OCI-LY3 (cell line): ENCODE measurements at regions not wholly inside any gene's neighbourhood (a gene's known extent, or its start where the extent isn't known, plus 50 kb on each side); places are given as distances from the start of the nearest gene placed in this dataset.

Experiments
- H2AFZ ChIP-seq: fragments of 200-600, 300-600 bp; shearing (Covaris generic); 2 replicates; pipeline ENCODE4 v1.6.0; 2014; ENCODE audit warnings: antibody characterized with exemption, low read depth, low read length
- H3K27ac ChIP-seq: fragments of 200-600, 300-600 bp; sonication (generic); 2 replicates; pipeline ENCODE4 v1.5.1; 2014; ENCODE audit warnings: mild to moderate bottlenecking, low read length, moderate library complexity, mixed read lengths
- H3K27me3 ChIP-seq: fragments of 200-600, 300-600 bp; sonication (generic); 2 replicates; pipeline ENCODE4 v1.6.1; 2014; ENCODE audit warnings: low read depth, low read length, mixed read lengths
- H3K36me3 ChIP-seq: fragments of 200-600, 300-600 bp; sonication (generic); replicated peaks from 2 replicates; pipeline ENCODE3; 2014; ENCODE audit warnings: low read depth, low read length, mixed read lengths
- H3K4me1 ChIP-seq: fragments of 300-600, 200-600 bp; sonication (generic); 2 replicates; pipeline ENCODE4 v1.6.1; 2014; ENCODE audit warnings: low read length, mixed read lengths
- H3K4me2 ChIP-seq: fragments of 200-600, 300-600 bp; sonication (generic); 2 replicates; pipeline ENCODE4 v1.6.1; 2014; ENCODE audit warnings: low read length, mixed read lengths
- H3K4me3 ChIP-seq: fragments of 300-600, 200-600 bp; sonication (generic); 2 replicates; pipeline ENCODE4 v1.5.1; 2014; ENCODE audit warnings: antibody characterized with exemption, mild to moderate bottlenecking, low read length, moderate library complexity
- H3K79me2 ChIP-seq: fragments of 300-600, 200-600 bp; shearing (Covaris generic); 2 replicates; pipeline ENCODE4 v1.6.1; 2014; ENCODE audit warnings: mild to moderate bottlenecking, low read length, mixed read lengths
- H3K9ac ChIP-seq: fragments of 300-600, 200-600 bp; shearing (Covaris generic); 2 replicates; pipeline ENCODE4 v1.6.0; 2014; ENCODE audit warnings: mild to moderate bottlenecking, low read length, moderate library complexity
- H3K9me3 ChIP-seq: fragments of 200-600, 300-600 bp; shearing (Covaris generic); 2 replicates; pipeline ENCODE4 v1.6.1; 2014; ENCODE audit warnings: low read length, mixed read lengths; ENCODE audit not compliant: insufficient read depth
- H4K20me1 ChIP-seq: fragments of 200-600, 300-600 bp; sonication (generic); 2 replicates; pipeline ENCODE4 v1.6.1; 2016; ENCODE audit warnings: low read length, mixed read lengths; ENCODE audit not compliant: insufficient read depth
- CTCF ChIP-seq: fragments of 200-600, 300-600 bp; sonication (generic); IDR thresholded peaks from 2 replicates; pipeline ENCODE4 v1.5.1; 2014; ENCODE audit warnings: antibody characterized with exemption, low read length, low read depth
- EZH2phosphoT487 ChIP-seq: fragments of 200-600 bp; shearing (Covaris generic); IDR thresholded peaks from 2 replicates; pipeline ENCODE4 v1.6.1; 2018; ENCODE audit warnings: antibody characterized with exemption, mixed run types, low read depth

DNA sequence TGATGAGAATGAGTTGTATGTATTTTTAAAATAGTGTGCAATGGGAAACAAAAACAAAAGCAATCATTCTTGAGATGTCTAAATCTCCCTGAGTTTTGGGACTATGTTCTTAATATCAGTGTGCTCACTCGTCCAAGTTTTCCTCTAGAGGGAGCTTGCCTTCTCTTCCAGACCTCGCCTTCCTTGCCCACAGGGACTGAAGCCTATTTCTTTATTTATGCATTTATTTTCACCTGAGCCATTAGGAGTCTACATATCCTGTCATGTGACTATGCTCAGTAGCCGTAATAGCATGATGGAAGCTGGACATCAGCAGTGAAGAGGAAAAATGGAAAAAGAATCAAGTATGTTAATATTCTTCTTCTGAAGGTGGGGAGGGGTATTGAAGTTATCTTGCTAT is 131.2 kb downstream of the SH3BGRL2 start:
- H3K27ac ChIP-seq, result no peak overlapping the region
- H3K4me3 ChIP-seq, result no peak overlapping the region
- peaks cover 13% of the 10 kb centered on the region for H3K9me3 ChIP-seq
- no peaks in the 10 kb centered on the region for H3K27me3 ChIP-seq
- no peak overlapping the region for H3K4me2 ChIP-seq
- no peak overlapping the region for H3K9ac ChIP-seq
- H3K79me2 ChIP-seq, result no peaks in the 10 kb centered on the region
- no peaks in the 10 kb centered on the region for H4K20me1 ChIP-seq
- peaks cover 5% of the 10 kb centered on the region; the same call in 1 of the 2 replicates for H3K4me1 ChIP-seq
- H2AFZ ChIP-seq, result no peak overlapping the region
- no peaks in the 10 kb centered on the region for H3K36me3 ChIP-seq
- TF ChIP-seq EZH2phosphoT487 (no peak), CTCF (peak; percentile 26; the same call in 1 of the 2 replicates)

GRCh38 chr6:79756496-79756895 is 125.4 kb downstream of the SH3BGRL2 start:
- no peak for TF ChIP-seq EZH2phosphoT487
- Histone ChIP-seq H3K9me3 (no peaks in the 10 kb centered on the region), H3K4me1 (no peaks in the 10 kb centered on the region), H4K20me1 (no peaks in the 10 kb centered on the region), H3K36me3 (no peaks in the 10 kb centered on the region), H2AFZ (no peak overlapping the region), H3K4me3 (no peak overlapping the region), H3K27me3 (no peaks in the 10 kb centered on the region), H3K79me2 (no peaks in the 10 kb centered on the region), H3K4me2 (no peak overlapping the region), H3K27ac (no peak overlapping the region), H3K9ac (no peak overlapping the region)

- no peak overlapping the region; the same call in 1 of the 2 replicates for H2AFZ ChIP-seq
- TF ChIP-seq EZH2phosphoT487, result no peak
- no peak for TF ChIP-seq CTCF
Measured at GRCh38 chr6:79755967-79756366, 124.8 kb downstream of the SH3BGRL2 start.

More at GRCh38 chr6:79755967-79756366, 124.8 kb downstream of the SH3BGRL2 start:
- H3K79me2 ChIP-seq, result no peaks in the 10 kb centered on the region
- no peaks in the 10 kb centered on the region for H4K20me1 ChIP-seq
- H3K4me1 ChIP-seq, result no peaks in the 10 kb centered on the region
- no peak overlapping the region for H3K27ac ChIP-seq
- H3K4me2 ChIP-seq, result no peak overlapping the region
- no peaks in the 10 kb centered on the region for H3K9me3 ChIP-seq
- H3K27me3 ChIP-seq, result no peaks in the 10 kb centered on the region
- H3K36me3 ChIP-seq, result no peaks in the 10 kb centered on the region
- H3K9ac ChIP-seq, result no peak overlapping the region
- no peak overlapping the region for H3K4me3 ChIP-seq
